ENCODE measurements at regions not wholly inside any gene's neighbourhood (a gene's known extent, or its start where the extent isn't known, plus 50 kb on each side); places are given as distances from the start of the nearest gene placed in this dataset.
"Not testable (repeated sequence)": the region's sequence is repeated elsewhere in the genome, so short reads cannot be mapped to it uniquely, and the experiment has no call there.

DNA sequence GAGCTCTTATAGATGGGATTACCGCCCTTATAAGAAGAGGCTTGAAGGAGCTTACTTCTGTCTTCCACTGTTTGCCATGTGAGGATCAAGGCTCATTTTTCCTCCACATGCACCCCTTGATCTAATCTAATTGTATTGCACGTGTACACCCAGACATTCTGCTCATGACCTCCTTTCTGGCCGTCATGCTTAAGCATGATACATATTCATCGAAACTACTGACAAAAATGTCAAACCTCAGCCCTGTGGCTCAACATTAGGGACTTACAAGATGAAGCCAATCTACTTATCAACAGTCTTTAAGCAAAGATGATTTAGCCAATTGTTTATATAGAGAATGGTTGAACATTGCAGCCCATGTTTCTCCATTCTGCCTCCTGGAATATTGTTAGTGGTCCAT is 127.6 kb downstream of the XCL2 start:
- DNase-seq, result no peak

DNA sequence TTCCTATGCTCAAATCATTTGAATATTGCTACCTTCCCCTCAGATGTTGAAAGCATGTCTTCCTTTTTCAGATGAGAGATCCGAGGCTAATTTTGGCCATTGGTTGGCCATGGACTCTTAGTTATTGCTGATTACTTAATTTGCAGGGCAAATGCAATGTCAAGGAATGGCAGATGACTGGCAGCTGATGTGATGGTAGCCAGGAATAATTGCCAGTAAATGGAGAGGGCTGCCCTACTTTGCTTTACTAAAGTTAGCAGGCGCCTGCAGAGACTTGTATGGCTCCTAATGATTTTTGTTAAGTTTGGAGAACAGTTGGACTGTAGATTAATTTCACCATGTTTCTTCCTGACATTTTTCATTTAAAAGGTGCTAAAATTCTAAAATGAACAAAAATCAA is 128.9 kb downstream of the XCL2 start:
- no peak for DNase-seq

DNA sequence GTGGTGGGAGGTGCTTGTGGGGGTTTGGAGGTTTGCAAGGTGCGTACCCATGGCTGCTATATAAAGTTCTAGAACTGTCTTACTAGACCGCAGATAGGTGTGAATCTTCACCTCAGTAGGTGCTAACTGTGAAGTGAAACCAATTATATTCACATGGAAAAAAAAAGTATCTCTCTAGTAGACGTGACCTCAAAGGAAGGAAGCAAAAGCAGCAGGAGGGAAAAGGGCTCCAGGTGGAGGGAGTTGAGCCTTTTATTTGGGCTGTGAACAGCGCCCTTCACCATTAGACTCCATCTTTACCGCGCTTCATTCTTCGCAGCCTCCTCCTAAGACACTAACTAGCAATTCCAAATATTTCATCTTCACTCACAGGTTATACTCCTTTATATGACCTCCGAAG is 129.8 kb downstream of the TBX19 start:
- no peak for DNase-seq

GRCh38 chr1:168408884-168409283 is 128.2 kb downstream of the TBX19 start:
- no peak for DNase-seq

DNA sequence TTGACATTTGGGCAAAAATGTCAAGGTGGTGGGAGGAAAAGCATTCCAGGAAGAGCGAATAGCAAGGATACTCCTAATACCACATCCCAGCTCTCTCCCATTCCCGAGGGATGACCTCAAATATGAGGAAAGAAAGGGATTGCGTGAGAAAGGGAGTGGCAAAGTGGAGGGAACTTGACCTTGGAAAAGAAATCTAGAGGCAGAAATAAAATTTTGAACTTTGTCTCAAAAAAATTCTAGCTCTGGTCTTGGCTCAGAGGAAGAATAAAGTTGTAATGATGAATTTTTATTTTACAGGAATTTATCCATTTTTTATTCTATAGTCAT is 127.8 kb downstream of the TBX19 start:
- DNase-seq, result no peak

GRCh38 chr1:168407832-168408538 is 127.3 kb downstream of the TBX19 start:
- DNase-seq, result no peak

DNA sequence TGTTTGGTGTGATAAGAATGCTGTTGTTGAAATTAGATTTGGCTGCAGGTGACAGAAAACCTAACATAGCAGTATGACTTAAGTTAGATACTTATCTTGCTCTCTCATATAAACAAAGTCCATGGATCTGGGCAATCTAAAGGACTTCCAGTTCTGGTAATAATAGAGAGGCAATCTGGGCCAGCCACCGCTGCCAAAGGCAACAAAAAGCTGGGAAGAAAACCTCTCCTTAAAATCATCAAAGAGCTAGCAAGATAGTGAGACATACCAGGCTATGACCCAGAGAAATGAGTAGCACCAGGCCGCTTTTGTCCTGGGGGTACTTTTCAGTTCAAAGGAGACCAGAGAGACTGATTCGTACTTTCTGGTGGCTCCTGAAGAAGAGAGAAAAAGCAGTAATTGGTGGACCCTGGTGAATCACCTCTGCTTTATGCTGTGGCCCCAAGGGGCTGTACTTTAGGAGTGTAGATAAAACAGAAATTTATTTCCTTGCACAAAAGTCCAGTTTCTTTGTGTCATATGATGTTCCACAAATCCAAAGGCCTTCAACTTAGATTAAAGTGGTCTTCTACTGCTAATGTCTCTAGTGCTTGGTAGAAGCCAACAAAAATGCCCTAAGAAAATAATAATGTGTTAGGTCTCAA is 125.4 kb downstream of the TBX19 start:
- no peak for DNase-seq

DNA sequence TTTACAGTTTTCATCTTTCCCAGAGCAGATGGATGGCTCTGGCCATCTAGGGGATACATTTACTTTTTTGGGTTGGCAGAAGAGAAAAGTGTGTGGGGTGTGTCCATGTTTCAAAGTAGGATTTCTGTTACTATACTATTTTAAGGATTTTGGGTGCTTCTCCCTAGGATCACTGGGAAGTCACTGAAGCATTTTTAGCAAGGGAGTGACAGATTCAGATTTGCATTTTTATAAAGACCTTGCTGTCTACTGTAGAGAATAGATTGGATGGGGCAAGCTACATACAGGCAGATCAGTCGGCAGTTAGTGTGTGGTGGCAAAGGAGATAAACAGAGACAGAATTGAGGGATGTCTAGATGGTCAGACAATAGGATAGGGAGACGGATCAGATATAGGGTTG is 122.5 kb downstream of the TBX19 start:
- DNase-seq, result no peak

DNA sequence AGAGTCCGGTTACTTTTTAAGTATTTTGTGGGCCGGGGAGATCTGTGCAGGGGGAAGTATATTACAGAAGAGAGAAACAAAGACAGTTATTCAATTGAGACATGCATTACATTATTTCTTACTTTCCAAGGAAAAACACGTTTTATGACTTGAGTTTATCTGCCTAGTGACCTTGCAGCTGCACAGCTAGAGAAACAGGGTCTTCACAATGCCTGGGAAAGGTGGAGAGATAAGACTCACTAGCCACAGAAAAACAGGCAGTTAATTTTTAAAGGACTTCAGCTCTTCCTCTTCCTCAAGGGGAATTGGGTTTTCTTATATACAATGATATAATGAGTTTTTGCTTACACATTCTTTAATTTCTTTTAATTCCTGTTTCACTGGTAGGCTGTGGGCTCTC is 121.8 kb downstream of the TBX19 start:
- DNase-seq, result not testable (repeated sequence)

GRCh38 chr1:168401341-168401740 is 120.7 kb downstream of the TBX19 start:
- DNase-seq, result no peak

DNA sequence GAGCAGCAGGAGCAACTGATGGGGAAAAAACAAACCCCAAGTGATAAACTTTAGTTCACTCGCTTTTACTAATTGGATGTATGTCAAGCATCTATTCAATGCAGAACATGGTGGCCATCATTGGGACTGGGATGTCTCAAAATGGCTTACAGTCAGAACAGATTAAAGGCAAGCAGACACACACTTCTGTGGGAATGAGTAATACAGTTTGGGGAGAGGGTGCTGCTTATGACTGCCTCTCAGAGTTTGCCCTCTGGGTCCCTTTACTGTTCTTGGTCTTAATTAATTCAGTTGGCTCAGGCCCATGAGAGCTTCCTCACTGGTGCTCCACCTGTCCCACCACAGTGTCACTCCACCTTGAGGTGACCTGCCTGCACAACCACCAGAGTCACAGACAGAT is 119.5 kb downstream of the TBX19 start:
- no peak for DNase-seq

DNA sequence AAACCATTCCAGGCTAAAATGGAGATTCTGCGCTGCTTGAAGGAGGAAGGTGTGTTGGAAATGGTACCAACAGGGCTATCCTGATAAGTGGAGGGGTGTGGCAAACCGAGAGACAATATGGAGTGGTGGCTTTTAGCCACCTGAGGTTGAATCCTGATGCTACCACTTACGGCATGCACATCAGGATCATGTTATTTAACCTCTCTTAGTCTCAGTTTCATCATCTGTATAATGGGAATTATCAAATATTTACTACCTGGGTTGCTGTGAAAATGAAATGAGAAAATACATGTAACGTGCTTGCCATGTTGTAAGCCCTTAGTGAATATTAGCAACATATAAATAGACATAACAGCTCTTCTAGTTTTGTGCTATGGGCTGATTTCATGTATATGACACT is 117.1 kb downstream of the TBX19 start:
- DNase-seq, result no peak

DNA sequence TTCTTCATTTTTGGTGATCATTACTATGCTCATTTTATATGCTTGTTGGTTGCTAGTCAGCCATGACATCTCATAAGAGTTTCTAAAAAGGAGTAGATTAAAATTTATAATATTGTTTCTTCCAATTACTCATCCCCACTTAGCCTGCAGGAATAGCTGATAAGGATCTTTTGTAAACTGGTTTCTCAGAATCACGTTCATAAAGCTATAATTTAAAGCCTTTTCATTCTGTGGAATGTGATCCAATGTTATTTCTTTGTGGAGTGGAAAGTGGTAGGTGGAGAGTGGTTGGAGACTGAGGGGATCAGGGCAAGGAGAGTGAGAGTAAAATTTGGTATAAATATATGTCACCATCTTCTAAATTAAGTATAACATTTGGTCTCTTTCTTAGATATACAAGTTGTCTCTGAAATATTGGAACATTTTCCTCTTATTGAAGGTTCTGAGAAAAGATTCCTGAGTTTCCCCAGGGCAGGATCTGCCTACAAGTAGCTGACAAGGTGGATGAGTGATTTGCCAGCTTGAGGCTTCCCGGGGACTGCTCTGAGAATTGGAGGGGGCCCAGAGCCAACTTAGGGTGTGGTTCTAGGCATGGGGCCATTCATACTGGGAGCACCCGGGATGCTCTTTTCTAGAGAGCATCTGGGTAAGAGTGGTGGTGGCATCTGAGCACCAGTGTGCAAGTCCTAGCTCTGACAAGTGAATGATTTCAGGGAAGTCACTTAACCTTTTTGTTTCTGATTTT is 116.4 kb downstream of the TBX19 start:
- DNase-seq, result no peak

DNA sequence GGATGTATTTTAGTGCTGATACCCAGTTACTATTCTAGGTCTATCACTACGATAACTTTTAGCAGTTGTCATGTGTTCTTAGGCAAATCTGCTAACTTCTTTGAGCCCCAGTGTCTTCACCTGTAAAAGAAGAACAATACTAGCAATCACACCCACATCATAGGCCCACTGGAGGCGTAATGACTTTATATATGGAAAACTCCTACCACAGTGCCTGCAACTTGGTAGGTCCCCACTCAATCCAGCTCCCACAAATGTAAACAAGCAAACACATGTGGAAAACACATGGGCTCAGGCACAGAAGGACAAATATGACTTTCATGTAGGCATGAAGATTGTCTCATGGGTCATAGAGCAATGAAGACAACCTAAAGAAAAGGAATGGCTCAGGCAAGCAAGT is 115.8 kb downstream of the TBX19 start:
- DNase-seq, result no peak

DNA sequence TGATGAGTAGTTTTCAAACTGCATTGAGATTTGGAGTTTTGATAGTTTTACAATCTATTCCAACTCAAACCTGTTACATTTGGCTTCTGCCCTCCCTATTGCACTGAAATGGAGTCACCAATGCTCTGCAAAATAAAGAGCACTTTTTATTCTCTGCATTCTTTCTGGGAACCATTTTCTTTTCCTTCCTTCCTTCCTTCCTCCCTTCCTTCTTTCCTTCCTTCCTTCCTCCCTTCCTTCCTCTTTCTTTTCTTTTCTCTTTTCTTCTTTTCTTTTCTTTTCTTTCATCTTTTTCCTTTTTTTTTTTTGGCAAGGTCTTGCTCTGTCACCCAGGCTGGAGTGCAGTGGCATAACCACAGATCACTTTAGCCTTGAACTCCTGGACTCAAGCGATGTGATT is 114.2 kb downstream of the TBX19 start:
- DNase-seq, result no peak

GRCh38 chr1:168392958-168393549 is 112.4 kb downstream of the TBX19 start:
- DNase-seq, result no peak

DNA sequence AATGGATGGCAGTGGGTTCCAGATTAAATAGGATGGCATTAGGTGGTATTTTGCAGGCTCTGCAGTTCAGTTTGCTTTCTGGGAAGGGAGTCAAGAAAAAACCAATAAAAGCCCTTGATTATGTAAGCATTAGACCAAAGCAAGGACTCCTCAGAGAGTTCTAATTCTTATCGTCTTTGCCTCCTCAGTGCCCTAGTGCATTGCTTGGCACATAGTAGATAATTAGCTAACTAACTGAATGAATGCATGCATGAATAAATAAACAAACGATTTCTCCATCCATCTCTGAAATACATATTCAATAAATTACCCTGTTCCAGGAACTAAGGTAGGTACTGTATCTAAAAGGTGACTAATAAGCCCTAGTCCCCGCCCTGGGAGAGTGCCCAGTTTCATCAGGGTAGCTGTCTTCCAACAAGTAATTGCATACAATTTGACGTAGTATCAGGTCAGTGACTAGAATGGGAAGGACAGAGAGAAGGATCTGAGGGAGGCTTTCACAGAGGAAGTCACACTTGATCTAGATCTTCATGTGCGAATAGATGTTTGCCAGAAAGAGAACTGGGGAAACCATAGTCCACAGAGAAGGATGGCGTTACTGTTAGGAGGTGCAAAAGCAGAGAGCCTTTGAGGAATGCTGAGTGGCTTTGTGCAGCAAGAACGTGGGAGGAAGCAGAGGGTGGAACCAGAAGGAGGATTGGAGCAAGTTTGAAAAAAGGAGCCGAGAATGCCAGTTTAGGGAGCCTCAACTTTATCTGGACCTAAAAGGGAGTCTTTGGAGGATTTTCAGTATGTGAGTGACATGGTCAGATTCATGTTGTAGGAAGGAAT is 111.4 kb downstream of the TBX19 start:
- DNase-seq, result no peak

DNA sequence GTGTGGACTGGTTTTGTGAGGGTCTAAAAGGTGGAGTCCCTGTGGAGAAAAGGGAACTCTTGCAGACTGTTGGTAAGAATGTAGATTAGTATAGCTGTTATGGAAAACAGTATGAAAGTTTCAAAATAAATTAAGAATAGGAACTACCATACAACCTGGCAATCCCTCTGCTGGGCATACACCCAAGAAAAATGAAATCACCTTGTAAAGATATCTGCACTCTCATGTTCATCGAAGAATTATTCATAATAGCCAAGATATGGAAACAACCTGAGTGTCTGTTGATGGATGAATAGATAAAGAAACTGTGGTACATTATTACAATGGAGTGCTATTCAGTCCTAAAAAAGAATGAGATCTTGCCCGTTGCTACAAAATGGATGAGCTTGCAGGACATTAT is 109.6 kb downstream of the TBX19 start:
- no peak for DNase-seq

- no peak for DNase-seq
Observed at GRCh38 chr1:168387781-168388760, 107.4 kb downstream of the TBX19 start.

GRCh38 chr1:168386949-168387586 is 106.4 kb downstream of the TBX19 start:
- DNase-seq, result peak; percentile 32

GRCh38 chr1:168386492-168386891 is 105.8 kb downstream of the TBX19 start:
- DNase-seq, result no peak
